Thymus (tissue), 11 donors: ENCODE measurements at regions not wholly inside any gene's neighbourhood (a gene's known extent, or its start where the extent isn't known, plus 50 kb on each side); places are given as distances from the start of the nearest gene placed in this dataset.
"Not testable (repeated sequence)": the region's sequence is repeated elsewhere in the genome, so short reads cannot be mapped to it uniquely, and the experiment has no call there.

Source experiments
- DNase-seq, 9 donors: peaks; one replicate each; pipeline ENCODE4 v3.0.0-alpha.2; 2013; ENCODE audit warnings: low spot score in 9 of 9, low read depth in 6 of 9, missing footprints in 1 of 9
- H3K27ac ChIP-seq, 2 donors: one replicate each; pipeline ENCODE4 v1.5.1; 2013; ENCODE audit warnings: control low read depth in 1 of 2, low read depth in 1 of 2, low read length in 1 of 2, mild to moderate bottlenecking in 1 of 2, moderate library complexity in 1 of 2
- H3K27me3 ChIP-seq, 2 donors: one replicate each; pipeline ENCODE4 v1.5.1; 2013; ENCODE audit warnings: low read length in 1 of 2; ENCODE audit not compliant: control insufficient read depth in 2 of 2, insufficient read depth in 1 of 2
- H3K36me3 ChIP-seq, 2 donors: one replicate each; pipeline ENCODE4 v1.5.1; 2013; ENCODE audit warnings: low read length in 1 of 2, mild to moderate bottlenecking in 1 of 2, moderate library complexity in 1 of 2; ENCODE audit not compliant: control insufficient read depth in 2 of 2, insufficient read depth in 2 of 2
- H3K4me1 ChIP-seq, 2 donors: one replicate each; pipeline ENCODE4 v1.5.1; 2013; ENCODE audit warnings: low read length in 2 of 2; ENCODE audit not compliant: control insufficient read depth in 2 of 2, insufficient read depth in 2 of 2
- H3K4me3 ChIP-seq, 2 donors: one replicate each; pipeline ENCODE4 v1.5.1; 2013; ENCODE audit warnings: low read length in 2 of 2, control low read depth in 1 of 2, mild to moderate bottlenecking in 1 of 2
- H3K9me3 ChIP-seq, 2 donors: one replicate each; pipeline ENCODE4 v1.5.1; 2013; ENCODE audit warnings: low read length in 1 of 2, mild to moderate bottlenecking in 1 of 2; ENCODE audit not compliant: control insufficient read depth in 2 of 2, insufficient read depth in 1 of 2
- WGBS: extraction: QIAGEN DNeasy Blood & Tissue Kit; methylation state at CpG from one replicate; pipeline ENCODE4 v1.1.7; 2013; 5-methylcytosine and 5-hydroxymethylcytosine counted together
- donor health status: healthy.

- Histone ChIP-seq H3K4me3 (no peak overlapping the region), H3K9me3 (no peaks in the 10 kb centered on the region), H3K27ac (no peak overlapping the region), H3K4me1 (no peaks in the 10 kb centered on the region), H3K36me3 (no peaks in the 10 kb centered on the region), H3K27me3 (no peaks in the 10 kb centered on the region)
- no peak for DNase-seq
- 98% methylated on average over 1 of the region's 1 CpG for WGBS
Observed at GRCh38 chr4:123643691-123644090, 247.1 kb downstream of the SPRY1 start.

GRCh38 chr4:123649250-123649644 is 252.7 kb downstream of the SPRY1 start:
- no peaks in the 10 kb centered on the region for H3K9me3 ChIP-seq
- peak overlapping the region; percentile 26 to 40 for H3K27ac ChIP-seq
- H3K27me3 ChIP-seq: no peaks in the 10 kb centered on the region
- no peak for DNase-seq
- no peaks in the 10 kb centered on the region for H3K36me3 ChIP-seq
- no peaks in the 10 kb centered on the region for H3K4me1 ChIP-seq
- WGBS: 95% methylated on average over 4 of the region's 4 CpGs
- no peak overlapping the region for H3K4me3 ChIP-seq

DNA sequence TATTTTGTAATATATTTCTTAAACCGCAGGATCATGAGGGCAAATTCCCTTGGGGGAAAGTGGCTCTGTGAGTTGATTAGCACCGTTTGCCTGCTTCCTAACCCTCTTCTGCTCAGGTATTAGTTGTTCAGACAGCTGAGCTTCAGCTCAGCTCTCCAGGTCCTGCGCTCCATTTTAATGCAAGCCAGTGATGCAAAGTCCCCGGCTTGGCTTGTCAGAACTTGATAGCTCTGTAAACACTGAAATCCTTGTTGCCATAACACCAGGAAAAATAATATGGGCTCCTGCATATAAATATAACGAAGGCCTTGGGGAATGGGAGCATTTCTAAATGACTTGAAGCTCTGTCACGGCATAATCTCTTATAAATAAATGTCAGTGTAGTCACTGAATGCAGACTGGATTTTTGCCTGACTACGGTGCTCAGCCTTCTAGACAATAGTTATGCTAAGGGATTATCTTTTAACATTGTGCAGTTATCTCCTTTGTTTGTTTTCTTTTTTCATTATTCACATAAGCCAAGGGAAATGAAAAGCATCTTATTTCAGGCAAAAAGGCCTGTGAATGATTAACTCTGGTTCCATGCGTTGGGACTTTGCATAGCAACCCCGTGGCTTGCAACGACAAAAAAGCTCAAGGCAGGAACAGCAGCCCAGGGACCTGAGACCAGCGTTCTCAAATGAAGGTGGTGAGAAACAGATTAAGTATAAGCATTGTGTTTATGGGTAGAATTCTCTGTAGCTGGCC is 253.2 kb downstream of the SPRY1 start:
- H3K4me1 ChIP-seq: no peaks in the 10 kb centered on the region
- H3K27me3 ChIP-seq: no peaks in the 10 kb centered on the region
- H3K36me3 ChIP-seq: no peaks in the 10 kb centered on the region
- H3K9me3 ChIP-seq: no peaks in the 10 kb centered on the region
- no peak overlapping the region for H3K4me3 ChIP-seq
- WGBS: 92% methylated on average over 11 of the region's 11 CpGs
- peak overlapping the region; percentile 26 to 31 for H3K27ac ChIP-seq
- DNase-seq: peak in 1 of 9 donors; percentile 15

GRCh38 chr4:123651066-123651465 is 254.5 kb downstream of the SPRY1 start:
- Histone ChIP-seq H3K36me3 (no peaks in the 10 kb centered on the region), H3K9me3 (peaks cover 0 to under 1% of the 10 kb centered on the region in 2 donors), H3K4me3 (no peak overlapping the region), H3K27ac (peak overlapping the region in 1 of 2 donors; percentile 19), H3K4me1 (no peaks in the 10 kb centered on the region), H3K27me3 (no peaks in the 10 kb centered on the region)
- WGBS: 96% methylated on average over 2 of the region's 2 CpGs
- DNase-seq: no peak

- Histone ChIP-seq H3K27me3 (no peaks in the 10 kb centered on the region), H3K27ac (peak overlapping the region in 1 of 2 donors; percentile 15), H3K36me3 (no peaks in the 10 kb centered on the region), H3K4me1 (no peaks in the 10 kb centered on the region), H3K9me3 (peaks cover 3 to 6% of the 10 kb centered on the region in 2 donors), H3K4me3 (no peak overlapping the region)
- WGBS: 96% methylated on average over 1 of the region's 1 CpG
- DNase-seq: no peak
Observed at GRCh38 chr4:123651536-123652180, 255.1 kb downstream of the SPRY1 start.

- H3K4me1 ChIP-seq: no peaks in the 10 kb centered on the region
- H3K27ac ChIP-seq: no peak overlapping the region
- DNase-seq: no peak
- no peaks in the 10 kb centered on the region for H3K36me3 ChIP-seq
- WGBS: 97% methylated on average over 1 of the region's 1 CpG
- H3K27me3 ChIP-seq: no peaks in the 10 kb centered on the region
- H3K9me3 ChIP-seq: peaks cover 3 to 9% of the 10 kb centered on the region in 2 donors
- no peak overlapping the region for H3K4me3 ChIP-seq
Observed at GRCh38 chr4:123652476-123652875, 255.9 kb downstream of the SPRY1 start.

GRCh38 chr4:123653236-123653635 is 256.6 kb downstream of the SPRY1 start:
- Histone ChIP-seq H3K36me3 (no peaks in the 10 kb centered on the region), H3K4me1 (no peaks in the 10 kb centered on the region), H3K9me3 (peaks cover 3 to 9% of the 10 kb centered on the region in 2 donors), H3K27me3 (no peaks in the 10 kb centered on the region), H3K27ac (no peak overlapping the region), H3K4me3 (no peak overlapping the region)
- WGBS: 98% methylated on average over 2 of the region's 2 CpGs
- DNase-seq: no peak

- H3K36me3 ChIP-seq, H3K9me3 ChIP-seq, H3K4me3 ChIP-seq, H3K27me3 ChIP-seq, DNase-seq, H3K27ac ChIP-seq, H3K4me1 ChIP-seq: not testable (repeated sequence)
Observed at GRCh38 chr4:123656746-123657294, 260.2 kb downstream of the SPRY1 start.

DNA sequence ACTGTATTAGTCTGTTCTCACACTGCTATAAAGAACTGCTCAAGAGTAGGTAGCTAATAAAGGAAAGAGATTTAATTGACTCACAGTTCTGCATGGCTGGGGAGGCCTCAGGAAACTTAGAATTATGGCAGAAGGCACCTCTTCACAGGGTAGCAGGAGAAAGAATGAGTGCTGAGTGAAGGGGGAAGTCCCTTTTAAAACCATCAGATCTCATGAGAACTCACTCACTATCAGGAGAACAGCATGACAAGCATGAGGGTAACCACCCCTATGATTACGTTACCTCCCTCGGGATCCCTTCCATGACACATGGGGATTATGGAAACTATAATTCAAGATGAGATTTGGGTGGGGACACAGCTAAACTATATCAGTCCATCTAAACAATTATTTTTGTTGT is 261.0 kb downstream of the SPRY1 start:
- H3K36me3 ChIP-seq, H3K27me3 ChIP-seq, H3K4me3 ChIP-seq, H3K27ac ChIP-seq, H3K4me1 ChIP-seq, DNase-seq, H3K9me3 ChIP-seq: not testable (repeated sequence)
- WGBS: 98% methylated on average over 2 of the region's 2 CpGs
